ENCODE measurements at regions not wholly inside any gene's neighbourhood (a gene's known extent, or its start where the extent isn't known, plus 50 kb on each side); places are given as distances from the start of the nearest gene placed in this dataset.

DNA sequence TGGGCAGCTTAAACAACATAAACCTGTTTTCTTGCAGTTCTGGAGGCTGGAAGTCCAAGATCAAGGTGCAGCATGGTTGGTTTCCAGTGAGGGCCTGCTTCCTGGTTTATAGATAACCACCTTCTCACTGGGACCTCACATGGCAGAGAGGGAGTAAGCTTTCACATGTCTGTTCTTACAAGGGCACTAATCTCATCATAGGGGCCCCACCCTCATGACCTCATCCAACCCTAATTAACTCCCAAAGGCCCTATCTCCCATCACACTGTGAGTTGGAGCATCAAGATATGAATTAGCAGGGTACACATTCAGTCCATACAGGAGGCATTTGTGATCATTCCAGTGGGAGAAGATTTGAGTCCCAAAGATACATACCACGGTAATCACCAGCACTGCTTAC lies 50.5 kb upstream of the GRIN2A start:
- H3K79me2 ChIP-seq (ENCODE audit: low read length), result no peaks in the 10 kb centered on the region
- TF ChIP-seq EZH2 (optimal IDR thresholded peaks at IDR 0.05; ENCODE audit: low read depth, low read length) (no peak), EZH2phosphoT487 (IDR thresholded peaks at IDR 0.05; ENCODE audit: low read length) (no peak)
- TF ChIP-seq, protein P1, sequence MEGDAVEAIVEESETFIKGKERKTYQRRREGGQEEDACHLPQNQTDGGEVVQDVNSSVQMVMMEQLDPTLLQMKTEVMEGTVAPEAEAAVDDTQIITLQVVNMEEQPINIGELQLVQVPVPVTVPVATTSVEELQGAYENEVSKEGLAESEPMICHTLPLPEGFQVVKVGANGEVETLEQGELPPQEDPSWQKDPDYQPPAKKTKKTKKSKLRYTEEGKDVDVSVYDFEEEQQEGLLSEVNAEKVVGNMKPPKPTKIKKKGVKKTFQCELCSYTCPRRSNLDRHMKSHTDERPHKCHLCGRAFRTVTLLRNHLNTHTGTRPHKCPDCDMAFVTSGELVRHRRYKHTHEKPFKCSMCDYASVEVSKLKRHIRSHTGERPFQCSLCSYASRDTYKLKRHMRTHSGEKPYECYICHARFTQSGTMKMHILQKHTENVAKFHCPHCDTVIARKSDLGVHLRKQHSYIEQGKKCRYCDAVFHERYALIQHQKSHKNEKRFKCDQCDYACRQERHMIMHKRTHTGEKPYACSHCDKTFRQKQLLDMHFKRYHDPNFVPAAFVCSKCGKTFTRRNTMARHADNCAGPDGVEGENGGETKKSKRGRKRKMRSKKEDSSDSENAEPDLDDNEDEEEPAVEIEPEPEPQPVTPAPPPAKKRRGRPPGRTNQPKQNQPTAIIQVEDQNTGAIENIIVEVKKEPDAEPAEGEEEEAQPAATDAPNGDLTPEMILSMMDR (IDR thresholded peaks at IDR 0.05; ENCODE audit: low read length), result no peak
- H3K4me2 ChIP-seq (ENCODE audit: low read depth, low read length), result no peak overlapping the region
- H3K9ac ChIP-seq (ENCODE audit: low read length), result no peak overlapping the region
- no peak overlapping the region for H2AFZ ChIP-seq (ENCODE audit: low read length)
- no peaks in the 10 kb centered on the region for H3K9me3 ChIP-seq (replicated peaks; ENCODE audit: insufficient read depth, low read length)
- peaks cover 10% of the 10 kb centered on the region; the same call in 1 of the 2 replicates for H3K4me1 ChIP-seq (ENCODE audit: low read length)
- no peak overlapping the region for H3K4me3 ChIP-seq (ENCODE audit: low read length)
- H3K36me3 ChIP-seq (replicated peaks; ENCODE audit: insufficient read depth, low read length), result no peaks in the 10 kb centered on the region
- no peaks in the 10 kb centered on the region for H3K27me3 ChIP-seq (replicated peaks; ENCODE audit: insufficient read depth, low read length)
- no peaks in the 10 kb centered on the region for H3K9me2 ChIP-seq (replicated peaks; ENCODE audit: insufficient read depth, low read length)
- H4K20me1 ChIP-seq (ENCODE audit: insufficient read depth, low read length), result no peaks in the 10 kb centered on the region
- H3K27ac ChIP-seq (ENCODE audit: low read length), result no peak overlapping the region
- H3F3A ChIP-seq (ENCODE audit: insufficient read depth, low read length), result no peaks in the 10 kb centered on the region
- no peak for DNase-seq

DNA sequence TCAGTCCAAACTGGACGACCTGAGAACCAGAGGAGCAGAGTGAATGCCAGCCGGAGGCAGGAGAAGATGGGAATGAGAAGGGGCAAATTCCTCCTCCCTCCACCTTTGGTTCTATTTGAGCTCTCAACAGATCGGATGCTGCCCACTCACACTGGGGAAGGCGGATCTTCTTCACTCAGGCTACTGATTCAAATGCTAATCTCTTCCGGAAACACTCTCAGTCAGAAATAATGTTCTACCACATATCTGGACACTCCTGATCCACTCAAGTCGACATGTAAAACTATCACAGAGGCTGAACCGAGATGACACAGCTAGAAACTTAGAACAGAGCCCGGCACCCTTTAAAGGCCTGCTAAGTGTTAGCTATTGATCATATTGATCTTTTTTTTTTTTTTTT lies 57.4 kb upstream of the GRIN2A start:
- H3K79me2 ChIP-seq (ENCODE audit: low read length), result no peaks in the 10 kb centered on the region
- no peak overlapping the region for H3K9ac ChIP-seq (ENCODE audit: low read length)
- no peak overlapping the region for H3K4me2 ChIP-seq (ENCODE audit: low read depth, low read length)
- H3K9me3 ChIP-seq (replicated peaks; ENCODE audit: insufficient read depth, low read length), result no peaks in the 10 kb centered on the region
- no peaks in the 10 kb centered on the region for H3K36me3 ChIP-seq (replicated peaks; ENCODE audit: insufficient read depth, low read length)
- H3K27me3 ChIP-seq (replicated peaks; ENCODE audit: insufficient read depth, low read length), result no peaks in the 10 kb centered on the region
- H3K4me3 ChIP-seq (ENCODE audit: low read length), result no peak overlapping the region
- TF ChIP-seq, protein P1 (IDR thresholded peaks at IDR 0.05; ENCODE audit: low read length), result no peak
- no peak for TF ChIP-seq EZH2 (optimal IDR thresholded peaks at IDR 0.05; ENCODE audit: low read depth, low read length)
- no peak for TF ChIP-seq EZH2phosphoT487 (IDR thresholded peaks at IDR 0.05; ENCODE audit: low read length)
- H2AFZ ChIP-seq (ENCODE audit: low read length), result no peak overlapping the region
- H3F3A ChIP-seq (ENCODE audit: insufficient read depth, low read length), result no peaks in the 10 kb centered on the region
- no peaks in the 10 kb centered on the region for H3K9me2 ChIP-seq (replicated peaks; ENCODE audit: insufficient read depth, low read length)
- DNase-seq, result no peak
- no peaks in the 10 kb centered on the region for H4K20me1 ChIP-seq (ENCODE audit: insufficient read depth, low read length)
- no peaks in the 10 kb centered on the region for H3K4me1 ChIP-seq (ENCODE audit: low read length)
- H3K27ac ChIP-seq (ENCODE audit: low read length), result no peak overlapping the region

DNA sequence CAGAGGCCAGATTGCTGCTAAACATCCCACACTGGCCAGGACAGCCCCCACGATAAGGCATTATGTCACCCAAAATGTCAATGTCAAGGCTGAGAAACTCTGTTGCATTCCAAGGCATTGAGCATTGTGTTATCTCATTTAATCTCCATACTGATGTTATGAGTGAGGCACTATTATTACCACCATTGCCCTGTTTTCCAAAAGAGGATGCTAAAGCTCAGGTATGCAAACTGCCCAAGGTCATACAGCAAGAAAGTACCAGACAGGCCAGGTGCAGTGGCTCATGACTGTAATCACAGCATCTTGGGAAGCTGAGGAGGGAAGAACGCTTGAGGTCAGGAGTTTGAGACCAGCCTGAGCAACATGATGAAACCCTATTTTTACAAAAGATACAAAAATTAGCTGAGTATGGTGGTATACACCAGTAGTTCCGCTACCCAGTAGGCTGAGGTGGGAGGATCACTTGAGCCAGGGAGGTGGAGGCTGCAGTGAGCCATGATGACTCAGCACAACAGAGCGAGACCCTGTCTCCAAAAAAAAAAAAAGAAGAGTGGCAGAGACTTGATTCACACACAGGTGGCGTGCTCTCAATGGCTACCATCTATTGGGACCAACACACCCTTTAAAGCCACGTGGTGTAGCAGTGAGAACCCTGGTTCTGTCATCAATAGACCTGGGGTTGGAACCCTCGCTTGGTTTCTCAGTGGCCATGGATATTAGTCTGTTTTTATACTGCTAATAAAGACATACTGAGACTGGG lies 58.8 kb upstream of the GRIN2A start:
- Histone ChIP-seq H2AFZ (ENCODE audit: low read length) (no peak overlapping the region), H3K4me2 (ENCODE audit: low read depth, low read length) (no peak overlapping the region), H4K20me1 (ENCODE audit: insufficient read depth, low read length) (no peaks in the 10 kb centered on the region), H3K27ac (ENCODE audit: low read length) (no peak overlapping the region), H3K4me3 (ENCODE audit: low read length) (no peak overlapping the region), H3K4me1 (ENCODE audit: low read length) (no peaks in the 10 kb centered on the region), H3K79me2 (ENCODE audit: low read length) (no peaks in the 10 kb centered on the region), H3K9me3 (replicated peaks; ENCODE audit: insufficient read depth, low read length) (no peaks in the 10 kb centered on the region), H3K9ac (ENCODE audit: low read length) (no peak overlapping the region), H3K9me2 (replicated peaks; ENCODE audit: insufficient read depth, low read length) (no peaks in the 10 kb centered on the region), H3F3A (ENCODE audit: insufficient read depth, low read length) (no peaks in the 10 kb centered on the region), H3K27me3 (replicated peaks; ENCODE audit: insufficient read depth, low read length) (no peaks in the 10 kb centered on the region), H3K36me3 (replicated peaks; ENCODE audit: insufficient read depth, low read length) (no peaks in the 10 kb centered on the region)
- TF ChIP-seq EZH2 (optimal IDR thresholded peaks at IDR 0.05; ENCODE audit: low read depth, low read length) (no peak), EZH2phosphoT487 (IDR thresholded peaks at IDR 0.05; ENCODE audit: low read length) (no peak)
- TF ChIP-seq, protein P1 (IDR thresholded peaks at IDR 0.05; ENCODE audit: low read length), result no peak
- DNase-seq, result no peak

All from MM.1S (cell line).